ENCODE measurements at regions not wholly inside any gene's neighbourhood (a gene's known extent, or its start where the extent isn't known, plus 50 kb on each side); places are given as distances from the start of the nearest gene placed in this dataset.

DNA sequence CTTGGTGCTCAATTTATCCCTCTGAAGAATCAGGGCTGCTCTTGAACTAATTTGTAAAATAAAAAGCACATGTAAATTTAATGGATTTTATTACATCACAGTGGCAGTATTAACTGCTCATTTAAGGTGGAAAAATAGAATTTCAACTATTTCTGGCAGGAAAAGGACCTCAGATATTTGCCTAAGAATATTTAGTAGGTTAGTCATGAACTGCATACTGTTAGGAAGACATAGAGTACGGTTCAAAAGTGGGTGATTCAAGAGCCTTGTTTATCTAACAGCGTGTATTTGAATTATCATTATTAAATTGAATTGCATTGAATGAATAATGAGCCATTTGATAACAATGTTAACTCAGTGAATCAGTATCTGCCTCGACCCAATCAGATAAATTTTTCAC lies 248.8 kb upstream of the PBX1 start:
- Histone ChIP-seq H3K23me2 (ENCODE audit: insufficient read length, low read depth, low read length, poor library complexity, severe bottlenecking) (no peaks in the 10 kb centered on the region), H3K14ac (ENCODE audit: insufficient read depth, low read length) (no peak overlapping the region), H2BK5ac (ENCODE audit: insufficient read length, low read length) (no peak overlapping the region), H4K20me1 (ENCODE audit: control insufficient read depth, insufficient read depth, insufficient read length) (no peaks in the 10 kb centered on the region), H2AK5ac (ENCODE audit: insufficient read length, low read length) (no peak overlapping the region), H3T11ph (ENCODE audit: low read length) (no peak overlapping the region), H3K4me1 (ENCODE audit: insufficient read depth, low read length) (no peaks in the 10 kb centered on the region; the same call in 1 of the 2 replicates), H3K23ac (ENCODE audit: insufficient read length, low read depth, low read length) (no peak overlapping the region), H3K4me2 (ENCODE audit: insufficient read depth, insufficient read length, low read length) (no peak overlapping the region), H2AFZ (ENCODE audit: low read length) (no peak overlapping the region), H3K79me2 (ENCODE audit: insufficient read depth, low read length) (no peaks in the 10 kb centered on the region), H3K18ac (ENCODE audit: insufficient read length, low read depth, low read length) (no peak overlapping the region), H2BK20ac (ENCODE audit: low read depth, low read length, poor library complexity, severe bottlenecking) (no peak overlapping the region), H4K8ac (replicated peaks; ENCODE audit: insufficient read length, low read depth, low read length) (no peak overlapping the region), H2BK12ac (ENCODE audit: insufficient read length, low read depth, low read length) (no peak overlapping the region), H2BK120ac (ENCODE audit: low read depth, low read length, poor library complexity, severe bottlenecking) (no peak overlapping the region), H4K91ac (ENCODE audit: insufficient read length, low read depth, low read length) (no peak overlapping the region), H3K79me1 (ENCODE audit: insufficient read depth, low read depth, low read length, poor library complexity, severe bottlenecking) (no peaks in the 10 kb centered on the region), H3K9ac (ENCODE audit: extremely low read depth, insufficient read length, low read length) (no peak overlapping the region), H3K9me3 (ENCODE audit: control insufficient read depth, low read depth, low read length) (no peaks in the 10 kb centered on the region), H3K27ac (ENCODE audit: insufficient read length, low read depth, low read length) (no peak overlapping the region), H2BK15ac (ENCODE audit: low read depth, low read length) (no peak overlapping the region), H3K56ac (ENCODE audit: insufficient read length, low read depth, low read length) (no peak overlapping the region), H4K5ac (ENCODE audit: insufficient read length, low read depth, low read length) (no peak overlapping the region), H3K27me3 (ENCODE audit: insufficient read depth, low read length) (no peaks in the 10 kb centered on the region), H3K4ac (ENCODE audit: low read depth, low read length) (no peak overlapping the region)
- Mint-ChIP-seq H3K27me3 (ENCODE audit: low read depth) (peaks cover under 1% of the 10 kb centered on the region), H3K4me3 (no peak overlapping the region), H3K36me3 (ENCODE audit: insufficient read depth in 1 of 3, low read depth in 3 of 3) (peaks cover 0 to 2% (median 0%) of the 10 kb centered on the region in 3 experiments; a peak in 1 of 7 replicates), H3K9me3 (no peaks in the 10 kb centered on the region; a peak in 1 of 5 replicates), H3K27ac (peak overlapping the region in 1 of 3 experiments; percentile 15; a peak in 2 of 7 replicates), H3K4me1 (peaks cover 21% of the 10 kb centered on the region in 2 experiments)
- TF ChIP-seq, protein P1, sequence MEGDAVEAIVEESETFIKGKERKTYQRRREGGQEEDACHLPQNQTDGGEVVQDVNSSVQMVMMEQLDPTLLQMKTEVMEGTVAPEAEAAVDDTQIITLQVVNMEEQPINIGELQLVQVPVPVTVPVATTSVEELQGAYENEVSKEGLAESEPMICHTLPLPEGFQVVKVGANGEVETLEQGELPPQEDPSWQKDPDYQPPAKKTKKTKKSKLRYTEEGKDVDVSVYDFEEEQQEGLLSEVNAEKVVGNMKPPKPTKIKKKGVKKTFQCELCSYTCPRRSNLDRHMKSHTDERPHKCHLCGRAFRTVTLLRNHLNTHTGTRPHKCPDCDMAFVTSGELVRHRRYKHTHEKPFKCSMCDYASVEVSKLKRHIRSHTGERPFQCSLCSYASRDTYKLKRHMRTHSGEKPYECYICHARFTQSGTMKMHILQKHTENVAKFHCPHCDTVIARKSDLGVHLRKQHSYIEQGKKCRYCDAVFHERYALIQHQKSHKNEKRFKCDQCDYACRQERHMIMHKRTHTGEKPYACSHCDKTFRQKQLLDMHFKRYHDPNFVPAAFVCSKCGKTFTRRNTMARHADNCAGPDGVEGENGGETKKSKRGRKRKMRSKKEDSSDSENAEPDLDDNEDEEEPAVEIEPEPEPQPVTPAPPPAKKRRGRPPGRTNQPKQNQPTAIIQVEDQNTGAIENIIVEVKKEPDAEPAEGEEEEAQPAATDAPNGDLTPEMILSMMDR (conservative IDR thresholded peaks at IDR 0.05) = no peak
- WGBS (ENCODE audit: extremely low coverage, insufficient read length, low lambda C conversion rate) = no CpG with 5 or more reads among the region's 3 CpGs
- DNase-seq = no peak
